Gastroesophageal sphincter (tissue), 3 donors: ENCODE measurements at regions not wholly inside any gene's neighbourhood (a gene's known extent, or its start where the extent isn't known, plus 50 kb on each side); places are given as distances from the start of the nearest gene placed in this dataset.

Source experiments
- CTCF ChIP-seq, 4 experiments: fragments of 200-600 bp in 2 of 4; fragments of 450-650 bp in 2 of 4; sonication (generic) in 1 of 4; IDR thresholded peaks; one replicate each; pipeline ENCODE4 v1.5.1; 2017 to 2019; ENCODE audit warnings: antibody characterized with exemption in 4 of 4, mild to moderate bottlenecking in 2 of 4, moderate library complexity in 2 of 4
- EP300 ChIP-seq: sonication (generic); formaldehyde crosslinking; IDR thresholded peaks from one replicate; pipeline ENCODE4 v1.6.1; 2017; ENCODE audit warnings: antibody characterized with exemption, mild to moderate bottlenecking
- POLR2A ChIP-seq, 2 donors: fragments of 450-650 bp; IDR thresholded peaks; one replicate each; pipeline ENCODE4 v1.6.1; 2017; ENCODE audit warnings: antibody characterized with exemption in 2 of 2, mild to moderate bottlenecking in 2 of 2, moderate library complexity in 1 of 2
- POLR2AphosphoS5 ChIP-seq: sonication (generic); formaldehyde crosslinking; IDR thresholded peaks from one replicate; pipeline ENCODE4 v1.6.1; 2017; ENCODE audit warnings: antibody characterized with exemption

GRCh38 chr6:91497770-91498169, 910.9 kb upstream of the MAP3K7 start:
- TF ChIP-seq CTCF (IDR thresholded peaks at IDR 0.05) (no peak), POLR2AphosphoS5 (no peak), POLR2A (IDR thresholded peaks at IDR 0.05) (no peak), EP300 (no peak)
